ENCODE measurements at regions not wholly inside any gene's neighbourhood (a gene's known extent, or its start where the extent isn't known, plus 50 kb on each side); places are given as distances from the start of the nearest gene placed in this dataset.

GRCh38 chr18:39786477-39786876 is 2168.6 kb upstream of the PIK3C3 start:
- TF ChIP-seq CTCF (IDR thresholded peaks at IDR 0.05) (no peak), POLR2A (IDR thresholded peaks at IDR 0.05) (no peak), POLR2AphosphoS5 (IDR thresholded peaks at IDR 0.05) (no peak), EP300 (IDR thresholded peaks at IDR 0.05) (no peak)
